HCT116 (cell line): ENCODE measurements at regions not wholly inside any gene's neighbourhood (a gene's known extent, or its start where the extent isn't known, plus 50 kb on each side); places are given as distances from the start of the nearest gene placed in this dataset.

Source experiments
- ATAC-seq: fragments of 200-7000 bp; cut with Tn5 transposase; 2 replicates; pipeline ENCODE4 v1.9.1; 2020; ENCODE audit warnings: mild to moderate bottlenecking, moderate library complexity
- BruUV-seq: library from RNA; stranded (reverse); fragments of 400-500 nt; replicated peaks from 2 replicates; lab custom pipeline; 2021; lab: Mats Ljungman, UMichigan
- CTCF ChIA-PET: fragments of 300-600 bp; sonication (Branson Sonifier 250); formaldehyde crosslinking; loops from one replicate; lab custom pipeline; 2021; ENCODE audit warnings: antibody characterized with exemption; lab: Charles Lee
- POLR2A ChIA-PET: fragments of 300-600, 350-600 bp; sonication (Branson Sonifier 250); formaldehyde crosslinking; loops from one replicate; lab custom pipeline; 2021; ENCODE audit warnings: antibody characterized with exemption; lab: Charles Lee
- RAD21 ChIA-PET, 2 experiments: fragments of 300-600 bp; sonication (Branson Sonifier 250); formaldehyde crosslinking; loops; one replicate each; lab custom pipeline; 2023; ENCODE audit warnings: low total read pairs in 2 of 2; ENCODE audit not compliant: uncharacterized antibody in 2 of 2, unreplicated experiment in 2 of 2, low non-redundant PET in 1 of 2; lab: Charles Lee
- DNase-seq: peaks from one replicate; pipeline ENCODE4 v3.0.0-alpha.2; 2010; ENCODE audit warnings: low read depth, low spot score
- H2AFZ ChIP-seq: fragments of 200-600 bp; shearing (Covaris generic), sonication (generic); 2 replicates; pipeline ENCODE4 v1.6.1; 2017; ENCODE audit warnings: low read depth, mixed run types, mixed read lengths, antibody characterized with exemption, low read length; ENCODE audit not compliant: poor library complexity, severe bottlenecking
- H3K27ac ChIP-seq: 2 replicates; pipeline ENCODE4 v1.5.1; 2012; ENCODE audit warnings: low read depth, low read length
- H3K27me3 ChIP-seq: fragments of 200-600 bp; sonication (generic); 2 replicates; pipeline ENCODE4 v1.6.1; 2016; ENCODE audit warnings: mixed run types, low read length, mixed read lengths; ENCODE audit not compliant: insufficient read depth
- H3K36me3 ChIP-seq, 2 experiments: fragments of 200-500 bp in 1 of 2; fragments of 200-600 bp in 1 of 2; sonication (Bioruptor generic) in 1 of 2; sonication (generic) in 1 of 2; 2 replicates each; pipeline versions ENCODE4 v1.5.1 to v1.6.1; 2014 to 2016; ENCODE audit warnings: low read length in 2 of 2, inconsistent platforms in 1 of 2, mixed read lengths in 1 of 2, mixed run types in 1 of 2; ENCODE audit not compliant: insufficient read depth in 2 of 2, control insufficient read depth in 1 of 2
- H3K4me1 ChIP-seq, 2 experiments: fragments of 200-600 bp in 1 of 2; sonication (generic) in 1 of 2; 2 replicates each; pipeline versions ENCODE4 v1.5.1 to v1.6.1; 2012 to 2017; ENCODE audit warnings: low read length in 2 of 2, inconsistent platforms in 1 of 2, mild to moderate bottlenecking in 1 of 2, mixed read lengths in 1 of 2, mixed run types in 1 of 2, moderate library complexity in 1 of 2; ENCODE audit not compliant: insufficient read depth in 2 of 2, control insufficient read depth in 1 of 2
- H3K4me2 ChIP-seq: fragments of 200-600 bp; sonication (generic); 2 replicates; pipeline ENCODE4 v1.6.1; 2017; ENCODE audit warnings: mixed run types, low read length, mixed read lengths
- H3K4me3 ChIP-seq, 2 experiments: fragments of 200-600 bp in 1 of 2; sonication (generic) in 1 of 2; replicated peaks in 1 of 2; 2 replicates each; pipeline ENCODE4 v1.5.1; 2011 to 2016; ENCODE audit warnings: low read length in 2 of 2, control low read depth in 1 of 2, low read depth in 1 of 2, mild to moderate bottlenecking in 1 of 2, mixed read lengths in 1 of 2, mixed run types in 1 of 2
- H3K79me2 ChIP-seq: fragments of 200-600 bp; sonication (generic); 2 replicates; pipeline ENCODE4 v1.6.1; 2017; ENCODE audit warnings: mild to moderate bottlenecking, mixed run types, low read length, moderate library complexity, mixed read lengths; ENCODE audit not compliant: insufficient read depth
- H3K9ac ChIP-seq: fragments of 200-600 bp; sonication (generic); 2 replicates; pipeline ENCODE4 v1.6.1; 2016; ENCODE audit warnings: low read length, mixed read lengths
- H3K9me2 ChIP-seq: fragments of 200-600 bp; sonication (generic), shearing (Covaris generic); 2 replicates; pipeline ENCODE4 v1.6.1; 2017; ENCODE audit warnings: mixed run types, mild to moderate bottlenecking, moderate library complexity; ENCODE audit not compliant: insufficient read depth
- H3K9me3 ChIP-seq, 2 experiments: fragments of 200-500 bp in 1 of 2; fragments of 200-600 bp in 1 of 2; sonication (Bioruptor generic) in 1 of 2; sonication (generic) in 1 of 2; 2 replicates each; pipeline ENCODE4 v1.6.1; 2014 to 2017; ENCODE audit warnings: low read length in 2 of 2, mixed read lengths in 2 of 2, inconsistent platforms in 1 of 2, low read depth in 1 of 2, mild to moderate bottlenecking in 1 of 2, mixed run types in 1 of 2, moderate library complexity in 1 of 2; ENCODE audit not compliant: control insufficient read depth in 1 of 2, insufficient read depth in 1 of 2
- H4K20me1 ChIP-seq: fragments of 200-600 bp; sonication (generic), shearing (Covaris generic); 2 replicates; pipeline ENCODE4 v1.6.1; 2017; ENCODE audit warnings: mixed run types, mild to moderate bottlenecking, moderate library complexity; ENCODE audit not compliant: insufficient read depth
- CBX3 ChIP-seq: IDR thresholded peaks from 2 replicates; pipeline ENCODE4 v1.6.1; 2012; ENCODE audit warnings: low read depth
- EGR1 ChIP-seq: IDR thresholded peaks from 2 replicates; pipeline ENCODE4 v1.6.1; 2012; ENCODE audit warnings: low read depth
- ELF1 ChIP-seq: IDR thresholded peaks from 2 replicates; pipeline ENCODE4 v1.6.1; 2012; ENCODE audit warnings: low read depth, borderline replicate concordance
- FOSL1 ChIP-seq: IDR thresholded peaks from 2 replicates; pipeline ENCODE4 v1.6.1; 2012; ENCODE audit warnings: low read depth
- POLR2AphosphoS5 ChIP-seq: IDR thresholded peaks from 2 replicates; pipeline ENCODE4 v1.6.1; 2011; ENCODE audit warnings: mild to moderate bottlenecking, low read depth, low read length, moderate library complexity
- REST ChIP-seq: IDR thresholded peaks from 2 replicates; pipeline ENCODE4 v1.6.1; 2012; ENCODE audit warnings: low read depth
- SP1 ChIP-seq: IDR thresholded peaks from 2 replicates; pipeline ENCODE4 v1.6.1; 2012; ENCODE audit warnings: low read depth
- SRF ChIP-seq: IDR thresholded peaks from 2 replicates; pipeline ENCODE4 v1.6.1; 2012; ENCODE audit warnings: low read depth
- ZBTB33 ChIP-seq: IDR thresholded peaks from 2 replicates; pipeline ENCODE4 v1.6.1; 2011; ENCODE audit warnings: mild to moderate bottlenecking, low read length, moderate library complexity; ENCODE audit not compliant: insufficient replicate concordance; ENCODE audit errors: extremely low read depth
- ZFX ChIP-seq: fragments of 450-650 bp; IDR thresholded peaks from 2 replicates; pipeline ENCODE4 v1.6.1; 2017
- intact Hi-C: fragments of 100-400 bp; cut with micrococcal nuclease; formaldehyde crosslinking; loops from 2 replicates; pipeline ENCODE4 v1.10.0; 2022

GRCh38 chr16:64621616-64622015 lies 500.2 kb downstream of the CDH11 start:
- ChIA-PET RAD21 (no interaction called here), CTCF (no interaction called here), POLR2A (no interaction called here)
- ATAC-seq (no peak), DNase-seq (no peak)
- H3K9me2 ChIP-seq = no peaks in the 10 kb centered on the region
- no peaks in the 10 kb centered on the region for H3K4me1 ChIP-seq
- H3K27me3 ChIP-seq = no peaks in the 10 kb centered on the region
- H3K36me3 ChIP-seq = no peaks in the 10 kb centered on the region
- H2AFZ ChIP-seq = no peak overlapping the region
- TF ChIP-seq FOSL1 (no peak), ZFX (no peak), ZBTB33 (no peak), POLR2AphosphoS5 (no peak), REST (no peak), CBX3 (no peak), EGR1 (no peak), SRF (no peak), SP1 (no peak), ELF1 (no peak)
- no peak overlapping the region for H3K27ac ChIP-seq
- no peak overlapping the region for H3K9ac ChIP-seq
- H3K4me3 ChIP-seq = no peak overlapping the region
- H3K4me2 ChIP-seq = no peak overlapping the region
- intact Hi-C loops = no loop called here
- no peaks in the 10 kb centered on the region for H3K79me2 ChIP-seq
- no TSS peak for BruUV-seq
- no peaks in the 10 kb centered on the region for H4K20me1 ChIP-seq
- peaks cover 8 to 35% of the 10 kb centered on the region in 2 experiments; a peak in 2 of 4 replicates for H3K9me3 ChIP-seq
